OCI-LY3 (cell line): ENCODE measurements at regions not wholly inside any gene's neighbourhood (a gene's known extent, or its start where the extent isn't known, plus 50 kb on each side); places are given as distances from the start of the nearest gene placed in this dataset.

ENCODE experiments used
- H2AFZ ChIP-seq: fragments of 200-600, 300-600 bp; shearing (Covaris generic); 2 replicates; pipeline ENCODE4 v1.6.0; 2014; ENCODE audit warnings: antibody characterized with exemption, low read depth, low read length
- H3K27ac ChIP-seq: fragments of 200-600, 300-600 bp; sonication (generic); 2 replicates; pipeline ENCODE4 v1.5.1; 2014; ENCODE audit warnings: mild to moderate bottlenecking, low read length, moderate library complexity, mixed read lengths
- H3K27me3 ChIP-seq: fragments of 200-600, 300-600 bp; sonication (generic); 2 replicates; pipeline ENCODE4 v1.6.1; 2014; ENCODE audit warnings: low read depth, low read length, mixed read lengths
- H3K36me3 ChIP-seq: fragments of 200-600, 300-600 bp; sonication (generic); replicated peaks from 2 replicates; pipeline ENCODE3; 2014; ENCODE audit warnings: low read depth, low read length, mixed read lengths
- H3K4me1 ChIP-seq: fragments of 300-600, 200-600 bp; sonication (generic); 2 replicates; pipeline ENCODE4 v1.6.1; 2014; ENCODE audit warnings: low read length, mixed read lengths
- H3K4me2 ChIP-seq: fragments of 200-600, 300-600 bp; sonication (generic); 2 replicates; pipeline ENCODE4 v1.6.1; 2014; ENCODE audit warnings: low read length, mixed read lengths
- H3K4me3 ChIP-seq: fragments of 300-600, 200-600 bp; sonication (generic); 2 replicates; pipeline ENCODE4 v1.5.1; 2014; ENCODE audit warnings: antibody characterized with exemption, mild to moderate bottlenecking, low read length, moderate library complexity
- H3K79me2 ChIP-seq: fragments of 300-600, 200-600 bp; shearing (Covaris generic); 2 replicates; pipeline ENCODE4 v1.6.1; 2014; ENCODE audit warnings: mild to moderate bottlenecking, low read length, mixed read lengths
- H3K9ac ChIP-seq: fragments of 300-600, 200-600 bp; shearing (Covaris generic); 2 replicates; pipeline ENCODE4 v1.6.0; 2014; ENCODE audit warnings: mild to moderate bottlenecking, low read length, moderate library complexity
- H3K9me3 ChIP-seq: fragments of 200-600, 300-600 bp; shearing (Covaris generic); 2 replicates; pipeline ENCODE4 v1.6.1; 2014; ENCODE audit warnings: low read length, mixed read lengths; ENCODE audit not compliant: insufficient read depth
- H4K20me1 ChIP-seq: fragments of 200-600, 300-600 bp; sonication (generic); 2 replicates; pipeline ENCODE4 v1.6.1; 2016; ENCODE audit warnings: low read length, mixed read lengths; ENCODE audit not compliant: insufficient read depth
- EZH2phosphoT487 ChIP-seq: fragments of 200-600 bp; shearing (Covaris generic); IDR thresholded peaks from 2 replicates; pipeline ENCODE4 v1.6.1; 2018; ENCODE audit warnings: antibody characterized with exemption, mixed run types, low read depth
- TF ChIP-seq, protein P1 (sequence below): fragments of 200-600, 300-600 bp; sonication (generic); IDR thresholded peaks from 2 replicates; pipeline ENCODE4 v1.5.1; 2014; ENCODE audit warnings: antibody characterized with exemption, low read length, low read depth

DNA sequence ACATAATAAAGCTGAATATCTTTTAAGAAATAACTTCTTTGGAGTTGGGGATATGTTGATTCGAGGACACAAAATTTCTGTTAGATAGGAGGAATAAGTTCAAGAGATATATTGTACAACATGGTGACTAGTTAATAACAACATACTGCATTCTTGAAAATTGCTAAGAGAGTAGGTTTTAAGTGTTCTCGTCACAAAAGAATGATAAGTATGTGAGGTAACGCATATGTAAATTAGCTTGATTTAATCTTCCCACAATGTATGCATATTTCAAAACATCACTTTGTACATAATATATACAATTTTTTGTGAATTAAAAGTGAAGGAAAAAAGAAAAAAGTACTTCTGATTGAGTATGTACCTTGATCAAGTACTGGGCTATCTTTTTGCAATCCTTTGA, 428.0 kb upstream of the TRPC7 start:
- no peak overlapping the region for H3K27ac ChIP-seq
- no peaks in the 10 kb centered on the region for H3K79me2 ChIP-seq
- no peak overlapping the region for H3K4me2 ChIP-seq
- TF ChIP-seq EZH2phosphoT487 = no peak
- TF ChIP-seq, protein P1, sequence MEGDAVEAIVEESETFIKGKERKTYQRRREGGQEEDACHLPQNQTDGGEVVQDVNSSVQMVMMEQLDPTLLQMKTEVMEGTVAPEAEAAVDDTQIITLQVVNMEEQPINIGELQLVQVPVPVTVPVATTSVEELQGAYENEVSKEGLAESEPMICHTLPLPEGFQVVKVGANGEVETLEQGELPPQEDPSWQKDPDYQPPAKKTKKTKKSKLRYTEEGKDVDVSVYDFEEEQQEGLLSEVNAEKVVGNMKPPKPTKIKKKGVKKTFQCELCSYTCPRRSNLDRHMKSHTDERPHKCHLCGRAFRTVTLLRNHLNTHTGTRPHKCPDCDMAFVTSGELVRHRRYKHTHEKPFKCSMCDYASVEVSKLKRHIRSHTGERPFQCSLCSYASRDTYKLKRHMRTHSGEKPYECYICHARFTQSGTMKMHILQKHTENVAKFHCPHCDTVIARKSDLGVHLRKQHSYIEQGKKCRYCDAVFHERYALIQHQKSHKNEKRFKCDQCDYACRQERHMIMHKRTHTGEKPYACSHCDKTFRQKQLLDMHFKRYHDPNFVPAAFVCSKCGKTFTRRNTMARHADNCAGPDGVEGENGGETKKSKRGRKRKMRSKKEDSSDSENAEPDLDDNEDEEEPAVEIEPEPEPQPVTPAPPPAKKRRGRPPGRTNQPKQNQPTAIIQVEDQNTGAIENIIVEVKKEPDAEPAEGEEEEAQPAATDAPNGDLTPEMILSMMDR = no peak
- no peak overlapping the region for H3K9ac ChIP-seq
- no peaks in the 10 kb centered on the region for H3K36me3 ChIP-seq
- no peaks in the 10 kb centered on the region for H3K4me1 ChIP-seq
- no peaks in the 10 kb centered on the region for H3K27me3 ChIP-seq
- no peaks in the 10 kb centered on the region for H4K20me1 ChIP-seq
- H3K4me3 ChIP-seq = no peak overlapping the region
- H2AFZ ChIP-seq = no peak overlapping the region
- no peaks in the 10 kb centered on the region for H3K9me3 ChIP-seq

DNA sequence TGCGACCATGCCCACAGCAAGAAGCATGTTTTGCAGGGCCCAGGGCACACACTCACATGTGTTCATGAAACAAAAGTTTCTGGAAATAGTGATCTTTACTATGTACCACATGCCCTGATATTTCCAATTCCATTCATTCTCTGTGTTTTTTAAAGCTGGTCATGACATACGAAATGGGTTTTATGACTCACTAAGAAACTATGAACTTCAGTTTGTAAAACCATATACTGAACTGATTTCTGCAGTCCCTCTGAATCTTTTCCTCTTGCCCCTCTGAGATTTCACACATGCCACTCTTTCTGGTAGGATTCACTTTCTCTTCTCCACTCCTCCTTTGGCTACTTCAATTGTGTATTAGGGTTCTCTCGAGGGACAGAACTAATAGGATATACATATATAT, 416.1 kb upstream of the TRPC7 start:
- no peaks in the 10 kb centered on the region for H3K4me1 ChIP-seq
- TF ChIP-seq EZH2phosphoT487 = no peak
- TF ChIP-seq, protein P1 = no peak
- no peak overlapping the region for H3K4me2 ChIP-seq
- no peak overlapping the region for H3K27ac ChIP-seq
- no peaks in the 10 kb centered on the region for H3K36me3 ChIP-seq
- no peak overlapping the region for H3K4me3 ChIP-seq
- H3K9ac ChIP-seq = no peak overlapping the region
- H3K79me2 ChIP-seq = no peaks in the 10 kb centered on the region
- no peaks in the 10 kb centered on the region for H4K20me1 ChIP-seq
- no peak overlapping the region for H2AFZ ChIP-seq
- no peaks in the 10 kb centered on the region for H3K27me3 ChIP-seq
- no peaks in the 10 kb centered on the region for H3K9me3 ChIP-seq

GRCh38 chr5:136780518-136780917, 415.2 kb upstream of the TRPC7 start:
- no peak overlapping the region for H3K4me3 ChIP-seq
- H3K9me3 ChIP-seq = no peaks in the 10 kb centered on the region
- no peaks in the 10 kb centered on the region for H3K4me1 ChIP-seq
- H4K20me1 ChIP-seq = no peaks in the 10 kb centered on the region
- H3K27me3 ChIP-seq = no peaks in the 10 kb centered on the region
- no peak overlapping the region for H3K4me2 ChIP-seq
- TF ChIP-seq, protein P1 = no peak
- no peak for TF ChIP-seq EZH2phosphoT487
- no peak overlapping the region for H3K9ac ChIP-seq
- H3K27ac ChIP-seq = no peak overlapping the region
- no peak overlapping the region for H2AFZ ChIP-seq
- H3K36me3 ChIP-seq = no peaks in the 10 kb centered on the region
- no peaks in the 10 kb centered on the region for H3K79me2 ChIP-seq

DNA sequence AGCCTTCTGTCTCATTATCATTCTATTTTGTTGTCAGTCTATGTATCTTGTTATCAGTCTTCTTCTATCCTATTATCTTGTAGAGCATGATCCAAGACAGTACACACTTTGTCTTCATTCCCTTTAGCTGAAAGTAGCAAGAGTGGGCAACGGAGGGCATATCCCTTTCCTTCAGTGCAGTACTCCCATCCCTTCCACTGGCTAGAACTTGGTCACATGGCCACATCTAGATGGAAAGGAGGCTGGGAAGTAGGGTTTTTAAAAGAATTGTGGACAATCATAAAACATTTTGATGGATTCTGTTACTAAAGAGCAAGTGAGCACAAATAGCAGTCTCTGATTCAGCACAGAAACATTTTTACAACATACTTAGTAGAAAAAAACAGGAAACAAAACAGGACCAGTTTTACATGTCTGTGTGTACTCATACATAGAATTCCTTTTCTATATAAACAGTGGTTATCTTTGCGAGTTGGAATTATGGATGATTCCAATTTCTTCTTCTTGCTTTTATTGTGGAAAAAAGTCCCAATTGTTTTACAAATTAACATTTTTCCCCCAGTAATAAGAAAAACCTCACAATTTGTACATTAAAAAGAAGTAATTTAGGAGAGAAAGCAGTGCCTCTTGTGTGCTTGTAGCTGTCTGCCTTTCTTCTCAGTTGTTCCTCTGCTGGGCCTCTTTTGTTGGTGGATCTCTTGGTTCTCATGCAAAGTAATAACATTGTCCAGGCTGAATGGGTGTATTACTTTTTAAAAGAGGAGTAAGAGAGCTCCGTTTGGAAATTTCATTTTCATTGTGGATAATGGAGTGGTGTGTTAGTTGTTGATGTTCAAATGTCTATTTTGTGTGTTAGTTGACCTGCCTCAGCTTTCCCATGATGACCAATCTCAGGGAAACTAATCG, 410.9 kb upstream of the TRPC7 start:
- H3K27me3 ChIP-seq = no peaks in the 10 kb centered on the region
- H3K27ac ChIP-seq = no peak overlapping the region
- H3K4me1 ChIP-seq = no peaks in the 10 kb centered on the region
- no peak overlapping the region for H3K4me3 ChIP-seq
- H2AFZ ChIP-seq = no peak overlapping the region
- no peak overlapping the region for H3K4me2 ChIP-seq
- no peak overlapping the region for H3K9ac ChIP-seq
- H4K20me1 ChIP-seq = no peaks in the 10 kb centered on the region
- TF ChIP-seq EZH2phosphoT487 = no peak
- TF ChIP-seq, protein P1 = no peak
- H3K9me3 ChIP-seq = no peaks in the 10 kb centered on the region
- H3K36me3 ChIP-seq = no peaks in the 10 kb centered on the region
- H3K79me2 ChIP-seq = no peaks in the 10 kb centered on the region
